ENCODE measurements at regions not wholly inside any gene's neighbourhood (a gene's known extent, or its start where the extent isn't known, plus 50 kb on each side); places are given as distances from the start of the nearest gene placed in this dataset.

DNA sequence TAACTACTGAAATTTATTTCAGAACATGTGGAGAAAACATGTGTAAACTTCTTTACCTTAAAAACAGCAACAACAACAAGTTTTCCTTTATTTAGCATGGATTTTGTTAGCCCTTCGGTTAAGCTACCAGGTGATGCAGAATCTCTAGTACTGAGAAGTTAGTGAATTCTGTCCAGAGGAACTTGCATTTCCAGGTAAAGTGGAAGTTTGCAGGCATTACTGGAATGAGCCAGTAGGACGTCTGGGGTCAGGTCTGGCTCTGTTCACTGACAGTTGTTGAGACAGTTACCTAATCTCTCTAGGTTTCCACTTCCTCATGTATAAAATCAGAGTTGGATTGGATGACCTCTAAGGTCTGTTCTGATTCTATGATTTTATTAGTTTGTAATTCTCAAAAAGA lies 244.3 kb downstream of the OLFM4 start:
- TF ChIP-seq CTCF (IDR thresholded peaks at IDR 0.05) = no peak
- TF ChIP-seq POLR2A (IDR thresholded peaks at IDR 0.05) = no peak

Measured in esophagus squamous epithelium (tissue), 4 donors.